Activated T-cell treated with anti-CD3 and anti-CD28 coated beads, Interleukin-2, amount 50 U/mL, for 72 hours (primary cell): ENCODE measurements at regions not wholly inside any gene's neighbourhood (a gene's known extent, or its start where the extent isn't known, plus 50 kb on each side); places are given as distances from the start of the nearest gene placed in this dataset.

Source experiments
- ATAC-seq, 2 donors: fragments of 150-1000 bp; cut with Tn5 transposase; replicated peaks in 1 of 2; 2 replicates each; pipeline ENCODE4 v1.10.0; 2021; ENCODE audit warnings: moderate library complexity in 2 of 2, mild to moderate bottlenecking in 1 of 2
- DNase-seq, 2 donors: peaks; one replicate each; pipeline ENCODE4 v3.0.0; 2021 to 2022; ENCODE audit warnings: mixed read lengths in 1 of 2
- H3K27ac Mint-ChIP-seq: one replicate; pipeline ENCODE4 v1.8.0; 2022; ENCODE audit warnings: mild to moderate bottlenecking, moderate library complexity, mixed read lengths
- H3K27me3 Mint-ChIP-seq: one replicate; pipeline ENCODE4 v1.8.0; 2022; ENCODE audit warnings: low read depth, mixed read lengths
- H3K36me3 Mint-ChIP-seq, 2 donors: one replicate each; pipeline ENCODE4 v1.8.0; 2022; ENCODE audit warnings: mixed read lengths in 2 of 2, mild to moderate bottlenecking in 1 of 2; ENCODE audit not compliant: insufficient read depth in 2 of 2
- H3K4me1 Mint-ChIP-seq: one replicate; pipeline ENCODE4 v1.8.0; 2022; ENCODE audit warnings: low read depth, mixed read lengths
- H3K4me3 Mint-ChIP-seq, 2 donors: one replicate each; pipeline ENCODE4 v1.8.0; 2022; ENCODE audit warnings: mild to moderate bottlenecking in 2 of 2, mixed read lengths in 2 of 2, moderate library complexity in 2 of 2
- H3K9me3 Mint-ChIP-seq, 2 donors: one replicate each; pipeline ENCODE4 v1.8.0; 2022; ENCODE audit warnings: mixed read lengths in 2 of 2

GRCh38 chr3:55242921-55243320, 244.2 kb downstream of the WNT5A start:
- Mint-ChIP-seq H3K27me3 (no peaks in the 10 kb centered on the region), H3K27ac (no peak overlapping the region), H3K9me3 (peaks cover 2% of the 10 kb centered on the region in 2 donors), H3K4me3 (no peak overlapping the region), H3K4me1 (no peaks in the 10 kb centered on the region), H3K36me3 (peaks cover 0 to 1% of the 10 kb centered on the region in 2 donors)
- no peak for ATAC-seq
- DNase-seq = no peak

- Mint-ChIP-seq H3K36me3 (peaks cover 0 to 1% of the 10 kb centered on the region in 2 donors), H3K27ac (no peak overlapping the region), H3K4me1 (no peaks in the 10 kb centered on the region), H3K9me3 (peaks cover 0 to 3% of the 10 kb centered on the region in 2 donors), H3K4me3 (no peak overlapping the region), H3K27me3 (no peaks in the 10 kb centered on the region)
- ATAC-seq (no peak), DNase-seq (no peak)
Measured at GRCh38 chr3:55241098-55241497, 246.0 kb downstream of the WNT5A start.

- Mint-ChIP-seq H3K27me3 (no peaks in the 10 kb centered on the region), H3K9me3 (peaks cover 6 to 8% of the 10 kb centered on the region in 2 donors), H3K4me1 (no peaks in the 10 kb centered on the region), H3K4me3 (no peak overlapping the region), H3K27ac (no peak overlapping the region), H3K36me3 (no peaks in the 10 kb centered on the region)
- DNase-seq = no peak
- no peak for ATAC-seq
Measured at GRCh38 chr3:55235416-55235815, 251.7 kb downstream of the WNT5A start.

- Mint-ChIP-seq H3K4me1 (no peaks in the 10 kb centered on the region), H3K9me3 (peaks cover 4 to 6% of the 10 kb centered on the region in 2 donors), H3K27ac (no peak overlapping the region), H3K36me3 (no peaks in the 10 kb centered on the region), H3K4me3 (no peak overlapping the region), H3K27me3 (no peaks in the 10 kb centered on the region)
- ATAC-seq (no peak), DNase-seq (no peak)
Measured at GRCh38 chr3:55226696-55227095, 260.4 kb downstream of the WNT5A start.

GRCh38 chr3:55218577-55218976, 268.5 kb downstream of the WNT5A start:
- no peak overlapping the region for H3K4me3 Mint-ChIP-seq
- no peak for ATAC-seq
- H3K27me3 Mint-ChIP-seq = no peaks in the 10 kb centered on the region
- H3K4me1 Mint-ChIP-seq = no peaks in the 10 kb centered on the region
- peaks cover 5 to 10% of the 10 kb centered on the region in 2 donors for H3K9me3 Mint-ChIP-seq
- H3K27ac Mint-ChIP-seq = no peak overlapping the region
- no peak for DNase-seq
- H3K36me3 Mint-ChIP-seq = no peaks in the 10 kb centered on the region

GRCh38 chr3:55207744-55208143, 279.4 kb downstream of the WNT5A start:
- peaks cover 0 to 1% of the 10 kb centered on the region in 2 donors for H3K36me3 Mint-ChIP-seq
- no peaks in the 10 kb centered on the region for H3K27me3 Mint-ChIP-seq
- no peak for DNase-seq
- H3K4me3 Mint-ChIP-seq = no peak overlapping the region
- H3K4me1 Mint-ChIP-seq = no peaks in the 10 kb centered on the region
- no peak overlapping the region for H3K27ac Mint-ChIP-seq
- H3K9me3 Mint-ChIP-seq = peaks cover 7 to 9% of the 10 kb centered on the region in 2 donors
- no peak for ATAC-seq

GRCh38 chr3:55205990-55206389, 278.1 kb upstream of the LRTM1 start:
- ATAC-seq (no peak), DNase-seq (no peak)
- Mint-ChIP-seq H3K27ac (no peak overlapping the region), H3K4me1 (no peaks in the 10 kb centered on the region), H3K9me3 (peaks cover 6% of the 10 kb centered on the region in 2 donors), H3K4me3 (no peak overlapping the region), H3K36me3 (peaks cover 0 to 1% of the 10 kb centered on the region in 2 donors), H3K27me3 (no peaks in the 10 kb centered on the region)

GRCh38 chr3:55204417-55204816, 276.6 kb upstream of the LRTM1 start:
- ATAC-seq (no peak), DNase-seq (no peak)
- H3K27ac Mint-ChIP-seq = no peak overlapping the region
- no peaks in the 10 kb centered on the region for H3K36me3 Mint-ChIP-seq
- H3K4me3 Mint-ChIP-seq = no peak overlapping the region
- H3K4me1 Mint-ChIP-seq = no peaks in the 10 kb centered on the region
- H3K9me3 Mint-ChIP-seq = peaks cover 2 to 3% of the 10 kb centered on the region in 2 donors
- no peaks in the 10 kb centered on the region for H3K27me3 Mint-ChIP-seq

- DNase-seq (no peak), ATAC-seq (no peak)
- Mint-ChIP-seq H3K36me3 (no peaks in the 10 kb centered on the region), H3K9me3 (peaks cover 2 to 8% of the 10 kb centered on the region in 2 donors), H3K4me1 (no peaks in the 10 kb centered on the region), H3K4me3 (no peak overlapping the region), H3K27ac (no peak overlapping the region), H3K27me3 (no peaks in the 10 kb centered on the region)
Measured at GRCh38 chr3:55203546-55203945, 275.7 kb upstream of the LRTM1 start.

- H3K9me3 Mint-ChIP-seq = peaks cover 2 to 8% of the 10 kb centered on the region in 2 donors
- H3K27me3 Mint-ChIP-seq = no peaks in the 10 kb centered on the region
- H3K4me1 Mint-ChIP-seq = no peaks in the 10 kb centered on the region
- no peak for DNase-seq
- H3K4me3 Mint-ChIP-seq = no peak overlapping the region
- H3K36me3 Mint-ChIP-seq = no peaks in the 10 kb centered on the region
- no peak overlapping the region for H3K27ac Mint-ChIP-seq
- no peak for ATAC-seq
Measured at GRCh38 chr3:55203006-55203405, 275.1 kb upstream of the LRTM1 start.

GRCh38 chr3:55202326-55202725, 274.5 kb upstream of the LRTM1 start:
- Mint-ChIP-seq H3K27ac (no peak overlapping the region), H3K4me1 (no peaks in the 10 kb centered on the region), H3K36me3 (no peaks in the 10 kb centered on the region), H3K4me3 (no peak overlapping the region), H3K27me3 (no peaks in the 10 kb centered on the region), H3K9me3 (peaks cover 2 to 7% of the 10 kb centered on the region in 2 donors)
- ATAC-seq (no peak), DNase-seq (no peak)

- Mint-ChIP-seq H3K4me3 (no peak overlapping the region), H3K27me3 (no peaks in the 10 kb centered on the region), H3K27ac (no peak overlapping the region), H3K36me3 (no peaks in the 10 kb centered on the region), H3K4me1 (no peaks in the 10 kb centered on the region), H3K9me3 (peaks cover 2 to 7% of the 10 kb centered on the region in 2 donors)
- DNase-seq = no peak
- ATAC-seq = no peak
Measured at GRCh38 chr3:55201779-55202178, 273.9 kb upstream of the LRTM1 start.

GRCh38 chr3:55200906-55201305, 273.0 kb upstream of the LRTM1 start:
- no peaks in the 10 kb centered on the region for H3K36me3 Mint-ChIP-seq
- no peak for ATAC-seq
- H3K27ac Mint-ChIP-seq = no peak overlapping the region

GRCh38 chr3:55198554-55198953, 270.7 kb upstream of the LRTM1 start:
- ATAC-seq (no peak), DNase-seq (no peak)
- Mint-ChIP-seq H3K27me3 (no peaks in the 10 kb centered on the region), H3K27ac (no peak overlapping the region), H3K36me3 (no peaks in the 10 kb centered on the region), H3K4me1 (no peaks in the 10 kb centered on the region), H3K4me3 (no peak overlapping the region), H3K9me3 (peaks cover 4 to 5% of the 10 kb centered on the region in 2 donors)

More at GRCh38 chr3:55200906-55201305, 273.0 kb upstream of the LRTM1 start:
- Mint-ChIP-seq H3K27me3 (no peaks in the 10 kb centered on the region), H3K4me3 (no peak overlapping the region), H3K9me3 (peaks cover 2 to 7% of the 10 kb centered on the region in 2 donors), H3K4me1 (no peaks in the 10 kb centered on the region)
- no peak for DNase-seq
